Osteocyte (in vitro differentiated cells): ENCODE measurements at regions not wholly inside any gene's neighbourhood (a gene's known extent, or its start where the extent isn't known, plus 50 kb on each side); places are given as distances from the start of the nearest gene placed in this dataset.

Experiments used
- DNase-seq: peaks from one replicate; pipeline ENCODE4 v3.0.0; 2021; ENCODE audit warnings: mixed read lengths; ENCODE audit not compliant: unreplicated experiment; ENCODE audit errors: extremely low spot score
- H3K27ac Mint-ChIP-seq: one replicate; pipeline ENCODE4 v1.8.0; 2021; ENCODE audit warnings: mild to moderate bottlenecking, mixed read lengths; ENCODE audit not compliant: unreplicated experiment
- H3K27me3 Mint-ChIP-seq: one replicate; pipeline ENCODE4 v1.8.0; 2021; ENCODE audit warnings: mixed read lengths; ENCODE audit not compliant: unreplicated experiment
- H3K36me3 Mint-ChIP-seq: one replicate; pipeline ENCODE4 v1.8.0; 2021; ENCODE audit warnings: mixed read lengths; ENCODE audit not compliant: unreplicated experiment
- H3K4me1 Mint-ChIP-seq: one replicate; pipeline ENCODE4 v1.8.0; 2021; ENCODE audit warnings: mixed read lengths; ENCODE audit not compliant: unreplicated experiment
- H3K4me3 Mint-ChIP-seq: one replicate; pipeline ENCODE4 v1.8.0; 2021; ENCODE audit warnings: mild to moderate bottlenecking, moderate library complexity, mixed read lengths; ENCODE audit not compliant: unreplicated experiment
- H3K9me3 Mint-ChIP-seq: one replicate; pipeline ENCODE4 v1.8.0; 2021; ENCODE audit warnings: mixed read lengths; ENCODE audit not compliant: unreplicated experiment
- TF ChIP-seq, protein P1 (sequence below): fragments of 200-600 bp; sonication (generic); IDR thresholded peaks from 2 replicates; pipeline ENCODE4 v1.5.0; 2021; ENCODE audit warnings: antibody characterized with exemption, mild to moderate bottlenecking, moderate library complexity

DNA sequence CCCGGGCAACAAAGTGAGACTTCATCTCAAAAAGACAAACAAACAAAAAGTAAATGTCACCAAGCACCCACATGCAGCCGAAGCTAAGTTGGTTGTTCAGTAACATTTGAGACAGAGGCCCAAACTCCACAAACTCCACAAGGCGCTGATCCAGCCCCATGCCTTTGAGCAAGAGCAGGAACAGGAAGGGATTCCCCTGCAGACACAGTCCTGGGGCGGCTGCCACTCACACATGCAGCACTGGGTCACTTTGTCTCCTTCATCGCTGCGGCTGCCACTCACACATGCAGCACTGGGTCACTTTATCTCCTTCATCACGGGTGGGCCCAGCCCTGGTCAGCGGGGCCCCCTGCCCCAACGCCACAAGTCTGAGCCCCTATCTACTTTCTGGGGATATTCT, 246.9 kb upstream of the RREB1 start:
- Mint-ChIP-seq H3K4me1 (peaks cover 8% of the 10 kb centered on the region), H3K9me3 (no peaks in the 10 kb centered on the region), H3K27ac (no peak overlapping the region)

DNA sequence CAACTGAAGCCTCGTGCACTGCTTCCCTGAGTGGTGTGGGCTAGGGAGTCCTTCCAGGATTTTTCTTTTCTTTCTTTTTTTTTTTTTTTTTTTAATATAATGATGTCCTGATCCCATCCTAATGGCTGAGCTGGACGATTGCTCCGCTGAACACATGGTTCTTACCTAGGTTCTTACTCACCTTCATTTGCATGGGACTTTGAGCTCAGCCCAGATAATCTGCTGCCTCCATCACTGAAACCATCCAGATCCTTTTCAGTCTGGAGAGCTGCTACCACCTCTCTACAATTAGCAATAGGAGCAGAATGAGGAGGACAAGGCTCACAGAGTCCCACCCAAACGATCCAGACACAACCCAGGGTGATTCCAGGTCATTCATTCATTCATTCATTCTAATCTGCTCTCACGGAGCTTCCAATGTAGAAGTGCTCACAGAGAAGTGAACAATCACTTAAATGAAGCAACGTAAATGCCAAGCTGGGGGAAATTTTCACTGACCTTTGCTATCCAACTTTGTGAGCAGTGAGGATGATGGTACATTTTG, 246.3 kb upstream of the RREB1 start:
- TF ChIP-seq, protein P1, sequence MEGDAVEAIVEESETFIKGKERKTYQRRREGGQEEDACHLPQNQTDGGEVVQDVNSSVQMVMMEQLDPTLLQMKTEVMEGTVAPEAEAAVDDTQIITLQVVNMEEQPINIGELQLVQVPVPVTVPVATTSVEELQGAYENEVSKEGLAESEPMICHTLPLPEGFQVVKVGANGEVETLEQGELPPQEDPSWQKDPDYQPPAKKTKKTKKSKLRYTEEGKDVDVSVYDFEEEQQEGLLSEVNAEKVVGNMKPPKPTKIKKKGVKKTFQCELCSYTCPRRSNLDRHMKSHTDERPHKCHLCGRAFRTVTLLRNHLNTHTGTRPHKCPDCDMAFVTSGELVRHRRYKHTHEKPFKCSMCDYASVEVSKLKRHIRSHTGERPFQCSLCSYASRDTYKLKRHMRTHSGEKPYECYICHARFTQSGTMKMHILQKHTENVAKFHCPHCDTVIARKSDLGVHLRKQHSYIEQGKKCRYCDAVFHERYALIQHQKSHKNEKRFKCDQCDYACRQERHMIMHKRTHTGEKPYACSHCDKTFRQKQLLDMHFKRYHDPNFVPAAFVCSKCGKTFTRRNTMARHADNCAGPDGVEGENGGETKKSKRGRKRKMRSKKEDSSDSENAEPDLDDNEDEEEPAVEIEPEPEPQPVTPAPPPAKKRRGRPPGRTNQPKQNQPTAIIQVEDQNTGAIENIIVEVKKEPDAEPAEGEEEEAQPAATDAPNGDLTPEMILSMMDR, result no peak
- no peak for DNase-seq
- H3K4me3 Mint-ChIP-seq, result no peak overlapping the region
- H3K4me1 Mint-ChIP-seq, result peaks cover 5% of the 10 kb centered on the region
- no peaks in the 10 kb centered on the region for H3K36me3 Mint-ChIP-seq
- H3K27ac Mint-ChIP-seq, result no peak overlapping the region
- no peaks in the 10 kb centered on the region for H3K9me3 Mint-ChIP-seq
- H3K27me3 Mint-ChIP-seq, result peaks cover under 1% of the 10 kb centered on the region

More for the DNA sequence above, 246.9 kb upstream of the RREB1 start:
- no peak overlapping the region for H3K4me3 Mint-ChIP-seq
- no peaks in the 10 kb centered on the region for H3K36me3 Mint-ChIP-seq
- TF ChIP-seq, protein P1, result no peak
- DNase-seq, result no peak
- no peaks in the 10 kb centered on the region for H3K27me3 Mint-ChIP-seq

DNA sequence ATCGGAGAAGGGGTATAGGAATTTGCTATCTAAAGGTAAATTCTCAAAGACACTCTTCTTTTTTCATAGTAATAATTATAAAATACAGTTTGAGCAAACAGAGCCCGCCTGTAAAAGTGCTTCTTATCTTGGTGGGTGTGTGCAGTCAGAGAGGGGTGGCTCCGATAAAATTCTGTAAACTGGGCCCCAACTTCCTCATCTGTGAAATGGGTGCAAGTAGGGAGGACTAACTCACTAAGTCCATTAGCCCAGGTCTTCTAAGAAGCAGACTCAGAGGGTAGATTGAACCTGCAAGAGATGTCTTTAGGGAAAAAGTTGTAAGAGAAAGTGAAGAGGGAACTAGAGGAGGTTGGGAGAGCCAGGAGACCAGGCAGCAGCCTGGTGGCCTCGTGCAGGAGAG, 245.8 kb upstream of the RREB1 start:
- Mint-ChIP-seq H3K4me3 (no peak overlapping the region), H3K27ac (no peak overlapping the region), H3K4me1 (no peaks in the 10 kb centered on the region), H3K27me3 (peaks cover 3% of the 10 kb centered on the region), H3K9me3 (no peaks in the 10 kb centered on the region), H3K36me3 (no peaks in the 10 kb centered on the region)
- DNase-seq, result no peak
- TF ChIP-seq, protein P1, result no peak

DNA sequence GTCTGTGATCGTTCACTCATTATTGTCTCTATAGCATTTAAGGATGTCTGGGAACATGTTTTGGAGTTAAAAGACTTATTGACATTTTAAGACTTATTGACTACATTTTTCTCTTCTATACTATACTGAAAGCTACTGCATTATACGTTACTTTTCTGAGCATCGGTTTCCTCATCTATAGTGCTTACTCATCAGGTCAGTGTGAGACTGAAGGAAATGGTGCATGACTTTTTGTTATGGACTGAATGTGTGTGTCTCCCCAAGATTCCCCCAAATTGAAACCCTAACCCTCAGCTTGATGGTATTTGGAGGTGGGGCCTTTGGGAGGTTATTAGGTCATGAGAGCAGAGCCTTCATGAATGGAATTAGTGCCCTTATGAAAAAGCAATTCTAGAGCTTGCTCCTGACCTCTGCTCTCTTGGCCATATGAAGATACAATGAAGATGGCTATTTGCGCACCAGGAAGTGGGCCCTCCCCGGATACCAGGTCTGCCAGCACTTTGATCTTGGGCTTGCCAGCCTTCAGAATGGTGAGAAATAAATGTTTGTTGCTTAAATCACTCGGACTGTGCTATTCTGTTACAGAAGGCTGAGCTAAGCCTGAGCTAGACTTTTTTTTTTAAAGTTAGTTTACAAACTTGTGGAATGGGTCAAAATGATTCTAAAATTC, 243.7 kb upstream of the RREB1 start:
- TF ChIP-seq, protein P1, result no peak
- H3K27ac Mint-ChIP-seq, result no peak overlapping the region

DNA sequence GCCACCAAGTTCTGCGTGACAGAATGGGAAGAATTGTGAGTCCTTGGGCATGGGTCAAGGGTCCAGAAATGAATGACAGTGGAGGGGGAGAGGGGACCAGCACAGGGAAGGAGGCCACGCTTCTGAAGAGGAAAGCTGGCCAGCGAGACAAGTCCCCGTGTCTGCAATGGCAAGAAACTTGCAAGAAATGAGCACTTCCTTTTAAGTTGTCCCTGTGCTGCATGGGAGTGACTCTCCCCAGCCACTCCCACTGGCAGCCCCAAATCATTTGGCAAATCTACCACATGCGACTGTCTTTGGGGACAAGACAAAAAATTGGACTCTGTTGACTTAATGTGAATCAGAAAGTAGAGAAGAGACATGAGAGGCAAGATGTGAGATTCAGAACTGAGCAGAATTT, 242.2 kb upstream of the RREB1 start:
- Mint-ChIP-seq H3K27me3 (peaks cover 3% of the 10 kb centered on the region), H3K36me3 (no peaks in the 10 kb centered on the region), H3K9me3 (peaks cover 5% of the 10 kb centered on the region), H3K27ac (no peak overlapping the region), H3K4me1 (no peaks in the 10 kb centered on the region), H3K4me3 (no peak overlapping the region)
- TF ChIP-seq, protein P1, result no peak
- DNase-seq, result no peak

More for the DNA sequence above, 243.7 kb upstream of the RREB1 start:
- Mint-ChIP-seq H3K4me1 (no peaks in the 10 kb centered on the region), H3K36me3 (no peaks in the 10 kb centered on the region), H3K27me3 (peaks cover 3% of the 10 kb centered on the region), H3K9me3 (no peaks in the 10 kb centered on the region), H3K4me3 (no peak overlapping the region)
- no peak for DNase-seq
